ENCODE measurements at regions not wholly inside any gene's neighbourhood (a gene's known extent, or its start where the extent isn't known, plus 50 kb on each side); places are given as distances from the start of the nearest gene placed in this dataset.
"Not testable (repeated sequence)": the region's sequence is repeated elsewhere in the genome, so short reads cannot be mapped to it uniquely, and the experiment has no call there.

DNA sequence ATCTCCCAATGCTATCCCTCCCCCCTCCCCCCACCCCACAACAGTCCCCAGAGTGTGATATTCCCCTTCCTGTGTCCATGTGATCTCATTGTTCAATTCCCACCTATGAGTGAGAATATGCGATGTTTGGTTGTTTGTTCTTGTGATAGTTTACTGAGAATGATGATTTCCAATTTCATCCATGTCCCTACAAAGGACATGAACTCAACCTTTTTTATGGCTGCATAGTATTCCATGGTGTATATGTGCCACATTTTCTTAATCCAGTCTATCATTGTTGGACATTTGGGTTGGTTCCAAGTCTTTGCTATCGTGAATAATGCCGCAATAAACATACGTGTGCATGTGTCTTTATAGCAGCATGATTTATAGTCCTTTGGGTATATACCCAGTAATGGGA is 106.1 kb downstream of the FOXD4L6 start:
- TF ChIP-seq, protein P1, sequence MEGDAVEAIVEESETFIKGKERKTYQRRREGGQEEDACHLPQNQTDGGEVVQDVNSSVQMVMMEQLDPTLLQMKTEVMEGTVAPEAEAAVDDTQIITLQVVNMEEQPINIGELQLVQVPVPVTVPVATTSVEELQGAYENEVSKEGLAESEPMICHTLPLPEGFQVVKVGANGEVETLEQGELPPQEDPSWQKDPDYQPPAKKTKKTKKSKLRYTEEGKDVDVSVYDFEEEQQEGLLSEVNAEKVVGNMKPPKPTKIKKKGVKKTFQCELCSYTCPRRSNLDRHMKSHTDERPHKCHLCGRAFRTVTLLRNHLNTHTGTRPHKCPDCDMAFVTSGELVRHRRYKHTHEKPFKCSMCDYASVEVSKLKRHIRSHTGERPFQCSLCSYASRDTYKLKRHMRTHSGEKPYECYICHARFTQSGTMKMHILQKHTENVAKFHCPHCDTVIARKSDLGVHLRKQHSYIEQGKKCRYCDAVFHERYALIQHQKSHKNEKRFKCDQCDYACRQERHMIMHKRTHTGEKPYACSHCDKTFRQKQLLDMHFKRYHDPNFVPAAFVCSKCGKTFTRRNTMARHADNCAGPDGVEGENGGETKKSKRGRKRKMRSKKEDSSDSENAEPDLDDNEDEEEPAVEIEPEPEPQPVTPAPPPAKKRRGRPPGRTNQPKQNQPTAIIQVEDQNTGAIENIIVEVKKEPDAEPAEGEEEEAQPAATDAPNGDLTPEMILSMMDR (IDR thresholded peaks at IDR 0.05; ENCODE audit: low read depth, low read length), result not testable (repeated sequence)
- TF ChIP-seq EZH2phosphoT487 (IDR thresholded peaks at IDR 0.05; ENCODE audit: low read depth), result not testable (repeated sequence)
